ENCODE measurements at regions not wholly inside any gene's neighbourhood (a gene's known extent, or its start where the extent isn't known, plus 50 kb on each side); places are given as distances from the start of the nearest gene placed in this dataset.

GRCh38 chr18:79628416-79629248 lies 51.0 kb upstream of the CTDP1 start:
- Histone ChIP-seq H3K27me3 (peaks cover 0 to 19% (median 0%) of the 10 kb centered on the region in 9 donors), H3K9me3 (no peaks in the 10 kb centered on the region), H3K4me3 (no peak overlapping the region), H3K36me3 (no peaks in the 10 kb centered on the region), H3K4me1 (peaks cover 0 to 25% (median 0%) of the 10 kb centered on the region in 12 donors), H3K27ac (no peak overlapping the region)
- 81 to 88% (median 86%) methylated on average over 27 to 31 of the region's 31 CpGs for WGBS, 4 donors
- no peak for TF ChIP-seq CTCF (IDR thresholded peaks at IDR 0.05)
- no peak for TF ChIP-seq POLR2A (IDR thresholded peaks at IDR 0.05)
- intact Hi-C loops (cut with DNase I): no loop called here
- ATAC-seq (no peak), DNase-seq (peak in 1 of 5 donors; percentile 23)

- H3K4me1 ChIP-seq: peaks cover 0 to 21% (median 0%) of the 10 kb centered on the region in 12 donors
- no peak overlapping the region for H3K27ac ChIP-seq
- ATAC-seq (no peak), DNase-seq (no peak)
- peaks cover 0 to 15% (median 0%) of the 10 kb centered on the region in 9 donors for H3K27me3 ChIP-seq
- intact Hi-C loops (cut with DNase I): no loop called here
- no peaks in the 10 kb centered on the region for H3K36me3 ChIP-seq
- 79 to 91% (median 86%) methylated on average over 10 of the region's 10 CpGs for WGBS, 4 donors
- TF ChIP-seq CTCF (IDR thresholded peaks at IDR 0.05): no peak
- no peak for TF ChIP-seq POLR2A (IDR thresholded peaks at IDR 0.05)
- H3K4me3 ChIP-seq: no peak overlapping the region
- no peaks in the 10 kb centered on the region for H3K9me3 ChIP-seq
Measured at GRCh38 chr18:79629249-79629558, 50.4 kb upstream of the CTDP1 start.

- Histone ChIP-seq H3K27ac (no peak overlapping the region), H3K36me3 (no peaks in the 10 kb centered on the region), H3K27me3 (peaks cover 0 to 15% (median 0%) of the 10 kb centered on the region in 9 donors), H3K4me1 (peaks cover 0 to 17% (median 0%) of the 10 kb centered on the region in 12 donors), H3K9me3 (no peaks in the 10 kb centered on the region), H3K4me3 (no peak overlapping the region)
- DNase-seq (no peak), ATAC-seq (no peak)
- 87 to 92% (median 91%) methylated on average over 6 of the region's 6 CpGs for WGBS, 4 donors
- TF ChIP-seq CTCF (IDR thresholded peaks at IDR 0.05): no peak
- TF ChIP-seq POLR2A (IDR thresholded peaks at IDR 0.05): no peak
- intact Hi-C loops (cut with DNase I): no loop called here
Measured at GRCh38 chr18:79629606-79630005, 50.0 kb upstream of the CTDP1 start.
